Keratinocyte (primary cell): ENCODE measurements at regions not wholly inside any gene's neighbourhood (a gene's known extent, or its start where the extent isn't known, plus 50 kb on each side); places are given as distances from the start of the nearest gene placed in this dataset.
A peak's percentile ranks its signal among the peaks of the same experiment; 100 is the strongest.

Experiments
- DNase-seq: peaks from one replicate; pipeline ENCODE4 v3.0.0-alpha.2; 2011; ENCODE audit warnings: low read depth, missing footprints, low spot score
- FAIRE-seq: peaks from 2 replicates; lab custom pipeline; 2011; peaks lifted over from hg19 to GRCh38; lab: Jason Lieb, UNC
- H2AFZ ChIP-seq: 2 replicates; pipeline ENCODE4 v1.6.0; 2012; ENCODE audit warnings: low read length, control low read depth, inconsistent platforms; ENCODE audit not compliant: control insufficient read depth
- H3K27ac ChIP-seq: 2 replicates; pipeline ENCODE4 v1.5.1; 2011; ENCODE audit warnings: low read length; ENCODE audit not compliant: control insufficient read depth, insufficient read depth
- H3K27me3 ChIP-seq: 3 replicates; pipeline ENCODE4 v1.6.0; 2011; ENCODE audit warnings: low read length; ENCODE audit not compliant: control insufficient read depth, insufficient read depth; ENCODE audit errors: extremely low read depth
- H3K36me3 ChIP-seq, 2 experiments: 2 replicates in 1 of 2; 3 replicates in 1 of 2; pipeline ENCODE4 v1.5.1; 2011; ENCODE audit warnings: low read length in 2 of 2, mild to moderate bottlenecking in 1 of 2; ENCODE audit not compliant: control insufficient read depth in 2 of 2, insufficient read depth in 2 of 2; ENCODE audit errors: extremely low read depth in 1 of 2
- H3K4me1 ChIP-seq: 3 replicates; pipeline ENCODE4 v1.5.1; 2011; ENCODE audit warnings: low read length; ENCODE audit not compliant: control insufficient read depth, insufficient read depth; ENCODE audit errors: extremely low read depth
- H3K4me2 ChIP-seq: 3 replicates; pipeline ENCODE4 v1.6.0; 2011; ENCODE audit warnings: low read depth, low read length; ENCODE audit not compliant: control insufficient read depth, insufficient read depth; ENCODE audit errors: extremely low read depth
- H3K4me3 ChIP-seq, 3 experiments: fragments of 200-600 bp in 1 of 3; sonication (generic) in 1 of 3; 2 replicates in 2 of 3; 3 replicates in 1 of 3; pipeline ENCODE4 v1.5.1; 2011 to 2016; ENCODE audit warnings: low read length in 3 of 3, mild to moderate bottlenecking in 3 of 3, control low read depth in 2 of 3, inconsistent platforms in 1 of 3, low read depth in 1 of 3, mixed read lengths in 1 of 3, mixed run types in 1 of 3, moderate library complexity in 1 of 3; ENCODE audit not compliant: control insufficient read depth in 2 of 3, insufficient read depth in 2 of 3; ENCODE audit errors: extremely low read depth in 1 of 3
- H3K79me2 ChIP-seq: 2 replicates; pipeline ENCODE4 v1.6.0; 2012; ENCODE audit warnings: low read length; ENCODE audit not compliant: control insufficient read depth, insufficient read depth
- H3K9ac ChIP-seq: 3 replicates; pipeline ENCODE4 v1.6.0; 2011; ENCODE audit warnings: low read length; ENCODE audit not compliant: control insufficient read depth, insufficient read depth; ENCODE audit errors: extremely low read depth
- H3K9me1 ChIP-seq: 3 replicates; pipeline ENCODE4 v1.6.0; 2011; ENCODE audit warnings: low read length; ENCODE audit not compliant: control insufficient read depth, insufficient read depth; ENCODE audit errors: extremely low read depth
- H3K9me3 ChIP-seq: 2 replicates; pipeline ENCODE4 v1.5.1; 2012; ENCODE audit warnings: low read depth, low read length; ENCODE audit not compliant: control insufficient read depth
- H4K20me1 ChIP-seq: 3 replicates; pipeline ENCODE4 v1.6.0; 2011; ENCODE audit warnings: low read length; ENCODE audit not compliant: control insufficient read depth, insufficient read depth; ENCODE audit errors: extremely low read depth
- EZH2 ChIP-seq: IDR thresholded peaks from one replicate; pipeline ENCODE4 v1.6.1; 2012; ENCODE audit warnings: inconsistent platforms, mild to moderate bottlenecking, low read length, moderate library complexity
- dilution Hi-C: fragments of 300-500 bp; cut with MboI; formaldehyde crosslinking; loops from one replicate; pipeline ENCODE4 v1.7.0; 2020; ENCODE audit warnings: low sequenced_read_pairs; ENCODE audit not compliant: extremely low pct_ligation_motif_present
- TF ChIP-seq, protein P1 (sequence below), 3 experiments: IDR thresholded peaks in 1 of 3; conservative IDR thresholded peaks in 1 of 3; optimal IDR thresholded peaks in 1 of 3; 2 replicates in 2 of 3; 3 replicates in 1 of 3; pipeline versions ENCODE3 to v1.5.1; 2011; ENCODE audit warnings: low read length in 3 of 3, mild to moderate bottlenecking in 3 of 3, moderate library complexity in 2 of 3, control low read depth in 1 of 3, inconsistent platforms in 1 of 3; ENCODE audit not compliant: insufficient read depth in 2 of 3; ENCODE audit errors: extremely low read depth in 1 of 3

DNA sequence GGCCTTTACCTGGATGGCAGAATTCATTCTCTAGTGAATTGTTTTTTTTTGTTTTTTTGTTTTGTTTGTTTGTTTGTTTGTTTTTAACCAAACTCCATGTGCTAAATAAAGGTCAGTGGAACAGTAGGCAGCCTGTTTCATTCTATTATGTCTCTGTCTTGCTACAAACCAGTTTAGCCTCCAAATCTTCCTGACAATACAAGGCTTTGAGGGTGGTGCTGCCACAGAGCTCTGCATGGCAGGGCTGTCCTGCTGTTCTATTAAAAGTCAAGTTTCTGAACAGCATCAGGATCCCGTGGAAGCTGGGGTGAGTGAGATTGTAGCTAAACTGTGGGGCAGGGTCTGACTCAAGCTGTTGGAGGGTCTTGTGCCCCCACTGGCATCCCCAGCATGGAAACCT is 144.1 kb upstream of the MAST4 start:
- H3K9me3 ChIP-seq, result no peaks in the 10 kb centered on the region
- dilution Hi-C loops, result no loop called here
- H3K4me1 ChIP-seq, result peaks cover 9% of the 10 kb centered on the region
- no peaks in the 10 kb centered on the region for H4K20me1 ChIP-seq
- H3K79me2 ChIP-seq, result no peaks in the 10 kb centered on the region
- H3K27ac ChIP-seq, result no peak overlapping the region
- H3K36me3 ChIP-seq, result no peaks in the 10 kb centered on the region
- no peak for FAIRE-seq
- H3K4me3 ChIP-seq, result no peak overlapping the region
- DNase-seq, result no peak
- H3K9ac ChIP-seq, result no peak overlapping the region
- no peaks in the 10 kb centered on the region for H3K27me3 ChIP-seq
- H3K4me2 ChIP-seq, result no peak overlapping the region
- no peak overlapping the region for H2AFZ ChIP-seq
- TF ChIP-seq, protein P1, sequence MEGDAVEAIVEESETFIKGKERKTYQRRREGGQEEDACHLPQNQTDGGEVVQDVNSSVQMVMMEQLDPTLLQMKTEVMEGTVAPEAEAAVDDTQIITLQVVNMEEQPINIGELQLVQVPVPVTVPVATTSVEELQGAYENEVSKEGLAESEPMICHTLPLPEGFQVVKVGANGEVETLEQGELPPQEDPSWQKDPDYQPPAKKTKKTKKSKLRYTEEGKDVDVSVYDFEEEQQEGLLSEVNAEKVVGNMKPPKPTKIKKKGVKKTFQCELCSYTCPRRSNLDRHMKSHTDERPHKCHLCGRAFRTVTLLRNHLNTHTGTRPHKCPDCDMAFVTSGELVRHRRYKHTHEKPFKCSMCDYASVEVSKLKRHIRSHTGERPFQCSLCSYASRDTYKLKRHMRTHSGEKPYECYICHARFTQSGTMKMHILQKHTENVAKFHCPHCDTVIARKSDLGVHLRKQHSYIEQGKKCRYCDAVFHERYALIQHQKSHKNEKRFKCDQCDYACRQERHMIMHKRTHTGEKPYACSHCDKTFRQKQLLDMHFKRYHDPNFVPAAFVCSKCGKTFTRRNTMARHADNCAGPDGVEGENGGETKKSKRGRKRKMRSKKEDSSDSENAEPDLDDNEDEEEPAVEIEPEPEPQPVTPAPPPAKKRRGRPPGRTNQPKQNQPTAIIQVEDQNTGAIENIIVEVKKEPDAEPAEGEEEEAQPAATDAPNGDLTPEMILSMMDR (optimal IDR thresholded peaks at IDR 0.05 in 1 of 3, IDR thresholded peaks at IDR 0.05 in 1 of 3, conservative IDR thresholded peaks at IDR 0.05 in 1 of 3; ENCODE audit: extremely low read depth in 1 of 3, insufficient read depth in 2 of 3, low read length in 3 of 3), result no peak
- no peak for TF ChIP-seq EZH2
- no peaks in the 10 kb centered on the region for H3K9me1 ChIP-seq

DNA sequence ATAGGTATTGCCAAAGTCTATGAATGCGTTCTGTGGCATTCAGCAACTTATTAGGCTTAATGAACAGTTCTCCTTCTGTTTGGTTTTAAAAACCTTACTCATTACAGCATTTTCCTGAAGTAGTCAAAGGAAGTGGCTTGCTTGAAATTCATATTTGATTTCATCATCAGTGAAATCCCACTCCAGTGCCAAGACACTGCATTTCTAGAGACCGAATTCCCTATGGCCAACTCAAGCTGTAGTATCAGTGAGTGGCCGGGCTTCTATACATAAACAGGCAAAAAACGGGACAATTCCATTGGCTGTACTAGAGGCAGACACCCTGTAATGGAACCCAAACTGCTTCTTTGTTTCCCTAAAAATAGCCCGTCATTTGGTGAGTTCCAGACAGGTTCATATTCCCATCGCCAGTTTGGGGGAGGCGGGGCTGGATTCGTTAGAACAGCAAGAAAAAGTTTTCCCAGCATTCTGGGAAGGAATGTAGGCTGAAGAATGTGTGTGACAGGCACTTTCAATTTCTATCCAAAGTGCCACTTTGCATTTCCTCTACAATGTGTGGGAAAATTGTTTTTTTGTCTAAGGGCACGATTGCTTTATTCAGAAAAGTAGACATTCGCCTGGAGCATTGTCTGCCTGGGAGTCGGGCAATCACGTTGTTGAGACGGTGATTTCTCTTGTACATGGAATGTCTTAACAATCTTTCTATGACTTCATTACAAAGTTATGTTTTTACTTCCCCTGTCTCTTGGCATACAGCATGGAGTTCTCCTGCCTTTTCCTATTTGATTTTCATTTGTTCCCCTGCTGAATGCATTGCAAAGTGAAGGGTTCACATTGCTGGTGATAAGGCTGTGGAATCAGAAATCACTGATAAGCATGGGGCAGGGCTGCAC is 141.8 kb upstream of the MAST4 start:
- no peaks in the 10 kb centered on the region for H4K20me1 ChIP-seq
- no peak overlapping the region for H3K27ac ChIP-seq
- H3K4me3 ChIP-seq, result no peak overlapping the region
- FAIRE-seq (peak; percentile 55), DNase-seq (no peak)
- TF ChIP-seq, protein P1 (optimal IDR thresholded peaks at IDR 0.05 in 1 of 3, IDR thresholded peaks at IDR 0.05 in 1 of 3, conservative IDR thresholded peaks at IDR 0.05 in 1 of 3; ENCODE audit: extremely low read depth in 1 of 3, insufficient read depth in 2 of 3, low read length in 3 of 3), result no peak
- no peak for TF ChIP-seq EZH2
- no peaks in the 10 kb centered on the region for H3K9me3 ChIP-seq
- H3K36me3 ChIP-seq, result no peaks in the 10 kb centered on the region
- H3K27me3 ChIP-seq, result no peaks in the 10 kb centered on the region
- H3K4me1 ChIP-seq, result peaks cover 9% of the 10 kb centered on the region
- H3K9ac ChIP-seq, result no peak overlapping the region
- dilution Hi-C loops, result no loop called here
- no peaks in the 10 kb centered on the region for H3K9me1 ChIP-seq
- no peak overlapping the region for H2AFZ ChIP-seq
- no peaks in the 10 kb centered on the region for H3K79me2 ChIP-seq
- H3K4me2 ChIP-seq, result no peak overlapping the region
